Ishikawa (cell line): ENCODE measurements at regions not wholly inside any gene's neighbourhood (a gene's known extent, or its start where the extent isn't known, plus 50 kb on each side); places are given as distances from the start of the nearest gene placed in this dataset.

ENCODE experiments used
- CEBPB ChIP-seq: IDR thresholded peaks from 2 replicates; pipeline ENCODE4 v1.6.1; 2012
- EGR1 ChIP-seq: IDR thresholded peaks from 2 replicates; pipeline ENCODE4 v1.6.1; 2012
- EP300 ChIP-seq: IDR thresholded peaks from 2 replicates; pipeline ENCODE4 v1.6.1; 2012; ENCODE audit warnings: borderline replicate concordance
- NFIC ChIP-seq: IDR thresholded peaks from 2 replicates; pipeline ENCODE4 v1.6.1; 2012
- TAF1 ChIP-seq: IDR thresholded peaks from 2 replicates; pipeline ENCODE4 v1.6.1; 2012; ENCODE audit warnings: low read depth, mild to moderate bottlenecking
- ZBTB7A ChIP-seq: IDR thresholded peaks from 2 replicates; pipeline ENCODE4 v1.6.1; 2012; ENCODE audit warnings: low read depth

DNA sequence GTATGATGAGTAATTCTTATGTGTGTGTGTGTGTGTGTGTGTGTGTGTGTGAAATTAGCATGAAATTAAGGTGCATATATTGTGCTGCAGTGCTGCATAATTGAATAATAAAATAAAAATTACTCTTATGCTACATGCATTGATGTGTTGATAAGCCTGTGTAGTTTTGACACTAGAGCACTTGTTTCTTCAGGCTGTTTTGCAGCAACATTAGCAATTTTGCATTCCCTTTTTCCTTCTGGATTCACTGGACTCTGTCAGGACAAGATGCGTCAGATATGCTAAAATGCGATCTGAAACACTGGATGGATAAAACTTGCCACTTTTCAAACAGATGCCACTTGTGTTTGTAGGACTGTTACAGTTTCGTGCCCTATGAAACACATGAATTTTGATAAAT, 175.4 kb upstream of the ATP6AP2 start:
- no peak for TF ChIP-seq ZBTB7A
- no peak for TF ChIP-seq CEBPB
- no peak for TF ChIP-seq EGR1
- no peak for TF ChIP-seq NFIC
- TF ChIP-seq EP300, result no peak
- no peak for TF ChIP-seq TAF1
